ENCODE measurements at regions not wholly inside any gene's neighbourhood (a gene's known extent, or its start where the extent isn't known, plus 50 kb on each side); places are given as distances from the start of the nearest gene placed in this dataset.

DNA sequence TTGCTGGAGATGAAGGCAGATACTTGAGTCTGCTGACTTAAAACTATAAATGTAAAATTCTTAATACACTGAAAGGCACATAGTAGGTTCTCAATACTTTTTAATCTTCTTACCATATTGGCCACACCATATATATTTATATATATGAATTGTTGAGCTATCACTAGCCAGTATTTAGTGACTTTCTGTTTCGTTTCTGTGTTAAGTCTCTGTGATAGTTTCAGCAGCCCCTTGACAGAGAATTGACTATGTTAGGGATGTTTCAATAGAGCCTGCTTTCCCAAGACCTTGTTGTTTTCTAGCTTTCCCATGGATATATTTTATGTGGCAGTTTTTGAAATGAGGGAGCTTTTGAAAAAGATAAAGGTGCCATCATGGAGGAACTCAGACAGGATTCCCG lies 206.5 kb upstream of the GOT2 start:
- no peak for TF ChIP-seq POLR2A (IDR thresholded peaks at IDR 0.05)
- TF ChIP-seq, protein P1, sequence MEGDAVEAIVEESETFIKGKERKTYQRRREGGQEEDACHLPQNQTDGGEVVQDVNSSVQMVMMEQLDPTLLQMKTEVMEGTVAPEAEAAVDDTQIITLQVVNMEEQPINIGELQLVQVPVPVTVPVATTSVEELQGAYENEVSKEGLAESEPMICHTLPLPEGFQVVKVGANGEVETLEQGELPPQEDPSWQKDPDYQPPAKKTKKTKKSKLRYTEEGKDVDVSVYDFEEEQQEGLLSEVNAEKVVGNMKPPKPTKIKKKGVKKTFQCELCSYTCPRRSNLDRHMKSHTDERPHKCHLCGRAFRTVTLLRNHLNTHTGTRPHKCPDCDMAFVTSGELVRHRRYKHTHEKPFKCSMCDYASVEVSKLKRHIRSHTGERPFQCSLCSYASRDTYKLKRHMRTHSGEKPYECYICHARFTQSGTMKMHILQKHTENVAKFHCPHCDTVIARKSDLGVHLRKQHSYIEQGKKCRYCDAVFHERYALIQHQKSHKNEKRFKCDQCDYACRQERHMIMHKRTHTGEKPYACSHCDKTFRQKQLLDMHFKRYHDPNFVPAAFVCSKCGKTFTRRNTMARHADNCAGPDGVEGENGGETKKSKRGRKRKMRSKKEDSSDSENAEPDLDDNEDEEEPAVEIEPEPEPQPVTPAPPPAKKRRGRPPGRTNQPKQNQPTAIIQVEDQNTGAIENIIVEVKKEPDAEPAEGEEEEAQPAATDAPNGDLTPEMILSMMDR (IDR thresholded peaks at IDR 0.05) = no peak
- no peak for TF ChIP-seq EP300 (IDR thresholded peaks at IDR 0.05)

Data from upper lobe of left lung (tissue), 4 donors.